Stomach (tissue), 4 donors: ENCODE measurements at regions not wholly inside any gene's neighbourhood (a gene's known extent, or its start where the extent isn't known, plus 50 kb on each side); places are given as distances from the start of the nearest gene placed in this dataset.
"Not testable (repeated sequence)": the region's sequence is repeated elsewhere in the genome, so short reads cannot be mapped to it uniquely, and the experiment has no call there.

Experiments
- CTCF ChIP-seq, 7 experiments: fragments of 450-650 bp in 4 of 7; fragments of 200-600 bp in 3 of 7; sonication (generic) in 3 of 7; IDR thresholded peaks; one replicate each; pipeline ENCODE4 v1.5.1; 2016 to 2019; ENCODE audit warnings: antibody characterized with exemption in 7 of 7, control low read depth in 2 of 7, mild to moderate bottlenecking in 1 of 7
- EP300 ChIP-seq: sonication (generic); formaldehyde crosslinking; IDR thresholded peaks from one replicate; pipeline ENCODE4 v1.6.1; 2017; ENCODE audit warnings: antibody characterized with exemption
- POLR2A ChIP-seq, 4 donors: fragments of 450-650 bp; IDR thresholded peaks; one replicate each; pipeline ENCODE4 v1.6.1; 2016; ENCODE audit warnings: antibody characterized with exemption in 4 of 4, control low read depth in 2 of 4, mild to moderate bottlenecking in 1 of 4, moderate library complexity in 1 of 4
- POLR2AphosphoS5 ChIP-seq, 3 donors: sonication (generic); formaldehyde crosslinking; IDR thresholded peaks; one replicate each; pipeline ENCODE4 v1.6.1; 2016; ENCODE audit warnings: antibody characterized with exemption in 3 of 3

- TF ChIP-seq CTCF (IDR thresholded peaks at IDR 0.05); POLR2A (IDR thresholded peaks at IDR 0.05); POLR2AphosphoS5 (IDR thresholded peaks at IDR 0.05); EP300: not testable (repeated sequence)
Observed at GRCh38 chr5:152102908-152103307, 178.3 kb upstream of the GLRA1 start.
